Hindlimb muscle (tissue), 1 donor: ENCODE measurements at regions not wholly inside any gene's neighbourhood (a gene's known extent, or its start where the extent isn't known, plus 50 kb on each side); places are given as distances from the start of the nearest gene placed in this dataset.

Experiments used
- DNase-seq: peaks from one replicate; pipeline ENCODE4 v3.0.0-alpha.2; 2013

- no peak for DNase-seq
These were observed 335.9 kb upstream of the NT5C1B start for GRCh38 chr2:18925296-18925695.

- no peak for DNase-seq
These were observed 335.5 kb upstream of the NT5C1B start for GRCh38 chr2:18924886-18925285.

GRCh38 chr2:18924386-18924785 is 335.0 kb upstream of the NT5C1B start:
- no peak for DNase-seq

GRCh38 chr2:18922276-18922675 is 332.9 kb upstream of the NT5C1B start:
- no peak for DNase-seq

GRCh38 chr2:18918280-18918679 is 328.9 kb upstream of the NT5C1B start:
- DNase-seq, result no peak

- DNase-seq, result no peak
These were observed 325.9 kb upstream of the NT5C1B start for GRCh38 chr2:18915227-18915626.

GRCh38 chr2:18913512-18913911 is 324.1 kb upstream of the NT5C1B start:
- no peak for DNase-seq

GRCh38 chr2:18912225-18912888 is 323.0 kb upstream of the NT5C1B start:
- no peak for DNase-seq

- DNase-seq, result no peak
These were observed 322.0 kb upstream of the NT5C1B start for GRCh38 chr2:18911416-18911815.

GRCh38 chr2:18910843-18911242 is 321.5 kb upstream of the NT5C1B start:
- DNase-seq, result no peak

- no peak for DNase-seq
These were observed 318.6 kb upstream of the NT5C1B start for GRCh38 chr2:18907937-18908336.

GRCh38 chr2:18907508-18907907 is 318.1 kb upstream of the NT5C1B start:
- no peak for DNase-seq

GRCh38 chr2:18903750-18904149 is 314.4 kb upstream of the NT5C1B start:
- no peak for DNase-seq

- no peak for DNase-seq
These were observed 311.9 kb upstream of the NT5C1B start for GRCh38 chr2:18901242-18901641.

- no peak for DNase-seq
These were observed 311.3 kb upstream of the NT5C1B start for GRCh38 chr2:18900691-18901141.

GRCh38 chr2:18899725-18900124 is 310.4 kb upstream of the NT5C1B start:
- no peak for DNase-seq

GRCh38 chr2:18898271-18898670 is 308.9 kb upstream of the NT5C1B start:
- no peak for DNase-seq

GRCh38 chr2:18896125-18896764 is 306.9 kb upstream of the NT5C1B start:
- DNase-seq, result peak; percentile 38

GRCh38 chr2:18891600-18892345 is 302.4 kb upstream of the NT5C1B start:
- DNase-seq, result no peak

GRCh38 chr2:18889565-18890332 is 300.4 kb upstream of the NT5C1B start:
- no peak for DNase-seq

- no peak for DNase-seq
These were observed 296.1 kb upstream of the NT5C1B start for GRCh38 chr2:18885457-18885856.

- no peak for DNase-seq
These were observed 294.5 kb upstream of the NT5C1B start for GRCh38 chr2:18883616-18884456.
